ENCODE measurements at regions not wholly inside any gene's neighbourhood (a gene's known extent, or its start where the extent isn't known, plus 50 kb on each side); places are given as distances from the start of the nearest gene placed in this dataset.

DNA sequence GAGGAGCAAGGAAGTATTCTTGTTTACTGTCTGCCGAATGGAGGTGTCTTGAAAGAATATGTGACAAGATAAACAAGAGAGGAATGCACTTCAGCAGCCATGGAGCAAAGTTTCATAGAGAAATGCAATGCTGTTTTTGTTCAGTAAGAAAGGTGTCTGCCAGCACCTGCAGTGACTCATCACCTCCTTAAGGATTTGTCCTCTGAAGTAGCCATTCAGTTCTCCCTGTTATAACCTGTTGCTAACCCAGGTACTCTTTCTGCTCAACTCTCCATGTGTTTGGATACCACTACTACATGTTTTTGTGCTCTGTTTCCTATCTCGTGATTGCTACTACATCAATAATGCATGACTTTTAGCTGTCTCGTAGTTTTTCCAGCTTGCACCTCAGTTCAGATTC lies 328.9 kb downstream of the CHL1 start:
- no peak for ATAC-seq
- no TSS peak for BruUV-seq (replicated peaks)
- in situ Hi-C loops (cut with MboI): no loop called here

More for the DNA sequence above, 328.9 kb downstream of the CHL1 start:
- CTCF ChIA-PET: no interaction called here
- Histone ChIP-seq H3K27me3 (replicated peaks in 1 of 2; ENCODE audit: control insufficient read depth in 2 of 2, insufficient read depth in 2 of 2, low read length in 1 of 2) (no peaks in the 10 kb centered on the region), H3K4me3 (no peak overlapping the region), H3K4me1 (ENCODE audit: control insufficient read depth, insufficient read depth, low read length) (no peaks in the 10 kb centered on the region), H3K79me2 (ENCODE audit: control insufficient read depth, insufficient read depth, low read length) (no peaks in the 10 kb centered on the region), H3K9me3 (replicated peaks; ENCODE audit: control insufficient read depth, insufficient read depth, low read length) (no peaks in the 10 kb centered on the region), H3K4me2 (ENCODE audit: control insufficient read depth, insufficient read depth) (no peak overlapping the region), H3K9ac (ENCODE audit: control insufficient read depth, insufficient read depth, low read length) (no peak overlapping the region), H4K20me1 (ENCODE audit: control insufficient read depth, insufficient read depth) (no peaks in the 10 kb centered on the region), H2AFZ (ENCODE audit: control insufficient read depth, low read depth, low read length) (no peak overlapping the region), H3K36me3 (ENCODE audit: control insufficient read depth in 2 of 2, insufficient read depth in 2 of 2, low read length in 1 of 2) (no peaks in the 10 kb centered on the region), H3K27ac (ENCODE audit: control insufficient read depth, insufficient read depth) (no peak overlapping the region)
- POLR2A ChIA-PET: no interaction called here
- 29% methylated on average over 3 of the region's 3 CpGs for WGBS (ENCODE audit: insufficient coverage, insufficient replicate concordance, low lambda C conversion rate, missing lambda C conversion rate)
- SMC1A ChIA-PET (ENCODE audit: uncharacterized antibody, unreplicated experiment): no interaction called here
- no peak for DNase-seq (ENCODE audit: low read depth, low spot score)
- FAIRE-seq: no peak
- RAD21 ChIA-PET (ENCODE audit: unreplicated experiment): no interaction called here
- intact Hi-C loops (cut with micrococcal nuclease; ENCODE audit: unreplicated experiment): no loop called here
- TF ChIP-seq, protein P1, sequence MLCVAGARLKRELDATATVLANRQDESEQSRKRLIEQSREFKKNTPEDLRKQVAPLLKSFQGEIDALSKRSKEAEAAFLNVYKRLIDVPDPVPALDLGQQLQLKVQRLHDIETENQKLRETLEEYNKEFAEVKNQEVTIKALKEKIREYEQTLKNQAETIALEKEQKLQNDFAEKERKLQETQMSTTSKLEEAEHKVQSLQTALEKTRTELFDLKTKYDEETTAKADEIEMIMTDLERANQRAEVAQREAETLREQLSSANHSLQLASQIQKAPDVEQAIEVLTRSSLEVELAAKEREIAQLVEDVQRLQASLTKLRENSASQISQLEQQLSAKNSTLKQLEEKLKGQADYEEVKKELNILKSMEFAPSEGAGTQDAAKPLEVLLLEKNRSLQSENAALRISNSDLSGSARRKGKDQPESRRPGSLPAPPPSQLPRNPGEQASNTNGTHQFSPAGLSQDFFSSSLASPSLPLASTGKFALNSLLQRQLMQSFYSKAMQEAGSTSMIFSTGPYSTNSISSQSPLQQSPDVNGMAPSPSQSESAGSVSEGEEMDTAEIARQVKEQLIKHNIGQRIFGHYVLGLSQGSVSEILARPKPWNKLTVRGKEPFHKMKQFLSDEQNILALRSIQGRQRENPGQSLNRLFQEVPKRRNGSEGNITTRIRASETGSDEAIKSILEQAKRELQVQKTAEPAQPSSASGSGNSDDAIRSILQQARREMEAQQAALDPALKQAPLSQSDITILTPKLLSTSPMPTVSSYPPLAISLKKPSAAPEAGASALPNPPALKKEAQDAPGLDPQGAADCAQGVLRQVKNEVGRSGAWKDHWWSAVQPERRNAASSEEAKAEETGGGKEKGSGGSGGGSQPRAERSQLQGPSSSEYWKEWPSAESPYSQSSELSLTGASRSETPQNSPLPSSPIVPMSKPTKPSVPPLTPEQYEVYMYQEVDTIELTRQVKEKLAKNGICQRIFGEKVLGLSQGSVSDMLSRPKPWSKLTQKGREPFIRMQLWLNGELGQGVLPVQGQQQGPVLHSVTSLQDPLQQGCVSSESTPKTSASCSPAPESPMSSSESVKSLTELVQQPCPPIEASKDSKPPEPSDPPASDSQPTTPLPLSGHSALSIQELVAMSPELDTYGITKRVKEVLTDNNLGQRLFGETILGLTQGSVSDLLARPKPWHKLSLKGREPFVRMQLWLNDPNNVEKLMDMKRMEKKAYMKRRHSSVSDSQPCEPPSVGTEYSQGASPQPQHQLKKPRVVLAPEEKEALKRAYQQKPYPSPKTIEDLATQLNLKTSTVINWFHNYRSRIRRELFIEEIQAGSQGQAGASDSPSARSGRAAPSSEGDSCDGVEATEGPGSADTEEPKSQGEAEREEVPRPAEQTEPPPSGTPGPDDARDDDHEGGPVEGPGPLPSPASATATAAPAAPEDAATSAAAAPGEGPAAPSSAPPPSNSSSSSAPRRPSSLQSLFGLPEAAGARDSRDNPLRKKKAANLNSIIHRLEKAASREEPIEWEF (IDR thresholded peaks at IDR 0.05; ENCODE audit: insufficient replicate concordance, low read depth, low read length): no peak
- TF ChIP-seq SIN3A (IDR thresholded peaks at IDR 0.05; ENCODE audit: low read depth, low read length): no peak
- TF ChIP-seq, protein P2, sequence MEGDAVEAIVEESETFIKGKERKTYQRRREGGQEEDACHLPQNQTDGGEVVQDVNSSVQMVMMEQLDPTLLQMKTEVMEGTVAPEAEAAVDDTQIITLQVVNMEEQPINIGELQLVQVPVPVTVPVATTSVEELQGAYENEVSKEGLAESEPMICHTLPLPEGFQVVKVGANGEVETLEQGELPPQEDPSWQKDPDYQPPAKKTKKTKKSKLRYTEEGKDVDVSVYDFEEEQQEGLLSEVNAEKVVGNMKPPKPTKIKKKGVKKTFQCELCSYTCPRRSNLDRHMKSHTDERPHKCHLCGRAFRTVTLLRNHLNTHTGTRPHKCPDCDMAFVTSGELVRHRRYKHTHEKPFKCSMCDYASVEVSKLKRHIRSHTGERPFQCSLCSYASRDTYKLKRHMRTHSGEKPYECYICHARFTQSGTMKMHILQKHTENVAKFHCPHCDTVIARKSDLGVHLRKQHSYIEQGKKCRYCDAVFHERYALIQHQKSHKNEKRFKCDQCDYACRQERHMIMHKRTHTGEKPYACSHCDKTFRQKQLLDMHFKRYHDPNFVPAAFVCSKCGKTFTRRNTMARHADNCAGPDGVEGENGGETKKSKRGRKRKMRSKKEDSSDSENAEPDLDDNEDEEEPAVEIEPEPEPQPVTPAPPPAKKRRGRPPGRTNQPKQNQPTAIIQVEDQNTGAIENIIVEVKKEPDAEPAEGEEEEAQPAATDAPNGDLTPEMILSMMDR (IDR thresholded peaks at IDR 0.05 in 2 of 3, conservative IDR thresholded peaks at IDR 0.05 in 1 of 3; ENCODE audit: control insufficient read depth in 2 of 3, extremely low read depth in 1 of 3, insufficient read depth in 1 of 3, low read depth in 3 of 3, low read length in 3 of 3): no peak
- no peak for TF ChIP-seq SP1 (IDR thresholded peaks at IDR 0.05; ENCODE audit: low read depth, low read length)
- TF ChIP-seq BACH1 (IDR thresholded peaks at IDR 0.05; ENCODE audit: borderline replicate concordance): no peak

Data from GM12878 (cell line).